ENCODE measurements at regions not wholly inside any gene's neighbourhood (a gene's known extent, or its start where the extent isn't known, plus 50 kb on each side); places are given as distances from the start of the nearest gene placed in this dataset.

- 85 to 96% methylated on average over 2 of the region's 2 CpGs for WGBS, 2 experiments (ENCODE audit: low coverage in 1 of 2, low lambda C conversion rate in 2 of 2, missing lambda C conversion rate in 2 of 2)
- Histone ChIP-seq H3K27ac (no peak overlapping the region), H3K27me3 (replicated peaks; ENCODE audit: insufficient read depth) (no peaks in the 10 kb centered on the region), H3K4me3 (no peak overlapping the region), H3K4me1 (ENCODE audit: insufficient read depth) (peaks cover 8% of the 10 kb centered on the region; the same call in 1 of the 2 replicates), H3K9ac (no peak overlapping the region), H3F3A (ENCODE audit: insufficient read depth) (no peaks in the 10 kb centered on the region), H4K20me1 (ENCODE audit: insufficient read depth) (no peaks in the 10 kb centered on the region), H3K79me2 (ENCODE audit: insufficient read depth) (no peaks in the 10 kb centered on the region), H2AFZ (no peak overlapping the region), H3K4me2 (ENCODE audit: unreplicated experiment) (peak overlapping the region; percentile 38), H3K36me3 (ENCODE audit: low read depth) (no peaks in the 10 kb centered on the region), H3K9me2 (ENCODE audit: insufficient read depth) (no peaks in the 10 kb centered on the region), H3K9me3 (ENCODE audit: low read depth) (no peaks in the 10 kb centered on the region)
- in situ Hi-C loops (cut with MboI): no loop called here
- no peak for TF ChIP-seq EZH2 (IDR thresholded peaks at IDR 0.05; ENCODE audit: insufficient read depth, poor library complexity, severe bottlenecking)
- no peak for TF ChIP-seq EZH2phosphoT487 (IDR thresholded peaks at IDR 0.05; ENCODE audit: insufficient read depth, low read depth)
- no peak for DNase-seq
Observed at GRCh38 chr13:44117816-44118215, 238.1 kb downstream of the LACC1 start.

DNA sequence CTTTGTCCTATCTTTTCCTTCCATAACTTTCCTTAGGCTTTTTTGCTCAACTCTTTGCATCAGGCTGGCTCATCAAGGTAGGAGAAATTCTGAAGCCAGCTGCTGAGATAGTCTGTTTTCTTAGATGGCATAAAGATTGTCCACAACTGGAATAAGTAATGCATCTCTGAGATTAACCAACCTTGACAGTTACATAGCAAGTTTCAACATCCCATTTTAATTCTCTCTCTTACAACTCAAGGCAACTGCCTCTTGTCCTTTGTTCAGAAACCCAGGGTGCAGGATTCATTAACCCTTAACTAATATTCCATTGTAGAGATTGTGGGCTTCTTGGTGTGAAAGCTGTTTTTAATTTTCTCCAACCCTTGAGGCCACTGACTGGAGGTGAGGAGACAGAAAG, 239.2 kb downstream of the LACC1 start:
- peaks cover 8% of the 10 kb centered on the region; the same call in 1 of the 2 replicates for H3K4me1 ChIP-seq (ENCODE audit: insufficient read depth)

GRCh38 chr13:44120043-44120442, 240.3 kb downstream of the LACC1 start:
- no peaks in the 10 kb centered on the region for H3F3A ChIP-seq (ENCODE audit: insufficient read depth)
- H3K79me2 ChIP-seq (ENCODE audit: insufficient read depth): no peaks in the 10 kb centered on the region
- WGBS, 2 experiments (ENCODE audit: low coverage in 1 of 2, low lambda C conversion rate in 2 of 2, missing lambda C conversion rate in 2 of 2): 55 to 64% methylated on average over 2 of the region's 2 CpGs
- H2AFZ ChIP-seq: no peak overlapping the region
- H3K9ac ChIP-seq: no peak overlapping the region
- H3K9me2 ChIP-seq (ENCODE audit: insufficient read depth): no peaks in the 10 kb centered on the region; the same call in 1 of the 2 replicates
- TF ChIP-seq EZH2phosphoT487 (IDR thresholded peaks at IDR 0.05; ENCODE audit: insufficient read depth, low read depth): no peak
- no peak for TF ChIP-seq EZH2 (IDR thresholded peaks at IDR 0.05; ENCODE audit: insufficient read depth, poor library complexity, severe bottlenecking)
- peaks cover 8% of the 10 kb centered on the region; the same call in 1 of the 2 replicates for H3K4me1 ChIP-seq (ENCODE audit: insufficient read depth)
- no peak overlapping the region for H3K4me2 ChIP-seq (ENCODE audit: unreplicated experiment)
- H3K36me3 ChIP-seq (ENCODE audit: low read depth): no peaks in the 10 kb centered on the region
- no peak overlapping the region for H3K27ac ChIP-seq
- H4K20me1 ChIP-seq (ENCODE audit: insufficient read depth): no peaks in the 10 kb centered on the region
- in situ Hi-C loops (cut with MboI): no loop called here
- no peak overlapping the region for H3K4me3 ChIP-seq
- no peak for DNase-seq
- H3K27me3 ChIP-seq (replicated peaks; ENCODE audit: insufficient read depth): no peaks in the 10 kb centered on the region
- peaks cover 4% of the 10 kb centered on the region for H3K9me3 ChIP-seq (ENCODE audit: low read depth)

More for the DNA sequence above, 239.2 kb downstream of the LACC1 start:
- no peak overlapping the region for H3K27ac ChIP-seq
- no peak overlapping the region for H3K4me2 ChIP-seq (ENCODE audit: unreplicated experiment)
- TF ChIP-seq EZH2 (IDR thresholded peaks at IDR 0.05; ENCODE audit: insufficient read depth, poor library complexity, severe bottlenecking) (no peak), EZH2phosphoT487 (IDR thresholded peaks at IDR 0.05; ENCODE audit: insufficient read depth, low read depth) (no peak)
- no peaks in the 10 kb centered on the region for H4K20me1 ChIP-seq (ENCODE audit: insufficient read depth)
- no peaks in the 10 kb centered on the region for H3K36me3 ChIP-seq (ENCODE audit: low read depth)
- no peaks in the 10 kb centered on the region for H3K9me2 ChIP-seq (ENCODE audit: insufficient read depth)
- H3K27me3 ChIP-seq (replicated peaks; ENCODE audit: insufficient read depth): no peaks in the 10 kb centered on the region
- no peak overlapping the region for H2AFZ ChIP-seq
- H3K9ac ChIP-seq: no peak overlapping the region
- DNase-seq: no peak
- H3K9me3 ChIP-seq (ENCODE audit: low read depth): peaks cover 3% of the 10 kb centered on the region
- no peaks in the 10 kb centered on the region for H3F3A ChIP-seq (ENCODE audit: insufficient read depth)
- in situ Hi-C loops (cut with MboI): no loop called here
- no peaks in the 10 kb centered on the region for H3K79me2 ChIP-seq (ENCODE audit: insufficient read depth)
- no peak overlapping the region for H3K4me3 ChIP-seq

GRCh38 chr13:44120849-44121755, 241.4 kb downstream of the LACC1 start:
- H3F3A ChIP-seq (ENCODE audit: insufficient read depth): no peaks in the 10 kb centered on the region
- TF ChIP-seq EZH2 (IDR thresholded peaks at IDR 0.05; ENCODE audit: insufficient read depth, poor library complexity, severe bottlenecking): no peak
- no peak for TF ChIP-seq EZH2phosphoT487 (IDR thresholded peaks at IDR 0.05; ENCODE audit: insufficient read depth, low read depth)
- no peak overlapping the region for H2AFZ ChIP-seq
- in situ Hi-C loops (cut with MboI): no loop called here
- peaks cover 4% of the 10 kb centered on the region for H3K9me3 ChIP-seq (ENCODE audit: low read depth)
- no peak for DNase-seq
- no peaks in the 10 kb centered on the region for H3K79me2 ChIP-seq (ENCODE audit: insufficient read depth)
- H3K4me2 ChIP-seq (ENCODE audit: unreplicated experiment): no peak overlapping the region
- H3K4me1 ChIP-seq (ENCODE audit: insufficient read depth): peaks cover 8% of the 10 kb centered on the region; the same call in 1 of the 2 replicates
- WGBS, 2 experiments (ENCODE audit: low coverage in 1 of 2, low lambda C conversion rate in 2 of 2, missing lambda C conversion rate in 2 of 2): 81 to 82% methylated on average over 9 of the region's 9 CpGs
- no peaks in the 10 kb centered on the region; the same call in 1 of the 2 replicates for H3K9me2 ChIP-seq (ENCODE audit: insufficient read depth)
- no peak overlapping the region for H3K27ac ChIP-seq
- H4K20me1 ChIP-seq (ENCODE audit: insufficient read depth): no peaks in the 10 kb centered on the region
- no peak overlapping the region for H3K9ac ChIP-seq
- no peaks in the 10 kb centered on the region for H3K36me3 ChIP-seq (ENCODE audit: low read depth)
- H3K4me3 ChIP-seq: no peak overlapping the region
- H3K27me3 ChIP-seq (replicated peaks; ENCODE audit: insufficient read depth): no peaks in the 10 kb centered on the region

All from GM23248 (cell line).